GM12873 (cell line): ENCODE measurements at regions not wholly inside any gene's neighbourhood (a gene's known extent, or its start where the extent isn't known, plus 50 kb on each side); places are given as distances from the start of the nearest gene placed in this dataset.

Source experiments
- TF ChIP-seq, protein P1 (sequence below): IDR thresholded peaks from 2 replicates; pipeline ENCODE4 v1.5.1; 2012; ENCODE audit warnings: low read depth, mild to moderate bottlenecking, moderate library complexity, low read length, control low read depth; ENCODE audit not compliant: insufficient read depth; ENCODE audit errors: missing control alignments

DNA sequence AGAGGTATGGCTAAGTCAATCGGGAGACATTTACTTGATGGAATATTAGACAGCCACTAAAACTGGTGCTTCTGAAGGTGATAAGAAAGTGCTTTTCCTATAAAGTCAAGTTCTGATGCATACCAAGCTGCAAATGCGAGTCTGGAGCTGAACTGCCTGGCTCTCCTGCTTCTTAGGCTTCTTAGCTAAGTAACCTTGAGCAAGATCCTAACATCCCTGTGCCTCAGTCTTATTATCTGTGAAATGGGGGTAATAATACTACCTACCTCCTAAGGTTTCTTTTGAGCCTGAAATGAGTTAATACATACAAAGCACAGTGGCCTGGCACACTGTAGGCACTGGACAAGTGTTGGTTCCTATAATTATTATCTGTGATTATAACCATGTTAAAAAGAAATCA, 64.5 kb downstream of the ZIC5 start:
- TF ChIP-seq, protein P1, sequence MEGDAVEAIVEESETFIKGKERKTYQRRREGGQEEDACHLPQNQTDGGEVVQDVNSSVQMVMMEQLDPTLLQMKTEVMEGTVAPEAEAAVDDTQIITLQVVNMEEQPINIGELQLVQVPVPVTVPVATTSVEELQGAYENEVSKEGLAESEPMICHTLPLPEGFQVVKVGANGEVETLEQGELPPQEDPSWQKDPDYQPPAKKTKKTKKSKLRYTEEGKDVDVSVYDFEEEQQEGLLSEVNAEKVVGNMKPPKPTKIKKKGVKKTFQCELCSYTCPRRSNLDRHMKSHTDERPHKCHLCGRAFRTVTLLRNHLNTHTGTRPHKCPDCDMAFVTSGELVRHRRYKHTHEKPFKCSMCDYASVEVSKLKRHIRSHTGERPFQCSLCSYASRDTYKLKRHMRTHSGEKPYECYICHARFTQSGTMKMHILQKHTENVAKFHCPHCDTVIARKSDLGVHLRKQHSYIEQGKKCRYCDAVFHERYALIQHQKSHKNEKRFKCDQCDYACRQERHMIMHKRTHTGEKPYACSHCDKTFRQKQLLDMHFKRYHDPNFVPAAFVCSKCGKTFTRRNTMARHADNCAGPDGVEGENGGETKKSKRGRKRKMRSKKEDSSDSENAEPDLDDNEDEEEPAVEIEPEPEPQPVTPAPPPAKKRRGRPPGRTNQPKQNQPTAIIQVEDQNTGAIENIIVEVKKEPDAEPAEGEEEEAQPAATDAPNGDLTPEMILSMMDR: no peak

GRCh38 chr13:99905814-99906213, 65.8 kb downstream of the ZIC5 start:
- TF ChIP-seq, protein P1: no peak

DNA sequence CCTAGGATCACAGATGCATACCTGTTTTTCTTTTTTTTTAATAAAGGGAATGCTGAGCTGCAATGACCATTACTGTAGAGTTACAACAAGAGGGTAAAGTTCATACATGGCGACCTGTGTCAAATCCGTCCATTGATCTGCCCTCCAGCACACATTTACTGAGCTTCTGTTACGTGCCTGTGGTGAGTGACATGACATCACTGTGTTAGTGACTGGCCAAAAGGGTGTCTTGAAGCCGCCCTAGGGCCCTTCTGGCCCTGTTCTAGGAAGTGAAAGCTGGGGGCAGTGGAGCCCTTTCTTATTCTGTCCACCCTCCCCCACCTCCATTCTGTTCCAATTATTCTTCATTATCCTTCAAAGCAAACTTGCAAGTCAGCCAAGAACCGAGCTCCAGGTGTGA, 66.3 kb downstream of the ZIC5 start:
- TF ChIP-seq, protein P1: no peak

DNA sequence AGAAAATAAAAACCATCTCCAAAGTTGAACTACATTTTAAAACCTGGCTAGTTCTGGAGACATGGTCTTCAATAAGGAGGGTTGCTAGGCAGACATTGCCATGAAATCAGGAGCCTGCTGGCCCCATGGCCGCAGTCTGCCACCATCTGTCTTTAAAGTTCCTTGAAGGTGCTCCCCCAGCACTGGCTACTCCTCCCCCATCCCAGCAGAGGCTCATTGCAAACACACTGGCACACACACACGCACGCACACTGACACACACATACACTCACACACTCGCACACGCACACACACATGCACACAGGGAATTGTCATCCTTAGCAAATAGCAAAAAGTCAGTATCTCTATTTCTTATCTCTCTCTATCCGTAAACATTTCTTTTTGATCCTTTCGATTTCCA, 68.4 kb downstream of the ZIC5 start:
- TF ChIP-seq, protein P1: no peak

DNA sequence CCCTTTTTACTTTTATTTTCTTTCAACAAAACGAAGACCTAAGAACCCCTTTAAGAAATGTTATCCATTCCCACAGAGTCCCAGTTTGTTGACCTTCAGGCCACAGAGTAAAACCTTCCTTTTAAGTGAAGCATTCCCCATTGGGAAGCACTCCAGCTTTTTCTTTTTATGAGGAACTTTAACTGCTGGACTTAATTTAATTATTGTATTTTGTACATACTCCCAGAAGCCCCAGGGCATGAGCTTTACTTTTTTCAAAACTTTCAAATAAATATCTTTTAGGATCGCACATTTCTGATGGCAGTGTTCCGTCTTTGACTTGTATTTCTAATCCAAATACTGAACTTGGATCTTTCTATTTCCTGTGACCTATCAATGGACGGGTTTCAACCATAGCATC, 68.9 kb downstream of the ZIC5 start:
- TF ChIP-seq, protein P1: no peak

DNA sequence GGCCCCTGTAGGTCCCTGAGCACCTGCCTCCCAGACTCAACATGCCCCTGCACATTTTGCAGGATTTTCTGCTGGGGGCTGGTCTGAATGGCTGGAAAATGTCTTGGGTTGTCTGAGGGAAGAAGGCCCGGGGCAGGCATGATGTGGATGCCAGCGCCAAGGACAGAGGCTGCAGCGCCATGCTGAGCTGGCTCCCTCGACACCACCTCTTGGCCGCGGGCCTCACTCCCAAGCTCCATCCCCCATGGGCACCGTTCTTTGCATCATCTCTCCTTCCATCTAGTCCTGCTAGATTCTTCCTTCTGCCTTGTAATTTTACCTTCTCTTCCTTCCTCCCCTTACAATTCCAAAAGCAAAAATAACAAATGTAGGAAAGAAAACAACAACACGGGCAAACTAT, 70.6 kb downstream of the ZIC5 start:
- TF ChIP-seq, protein P1: no peak

- TF ChIP-seq, protein P1: no peak
Observed at GRCh38 chr13:99898421-99898820, 73.1 kb downstream of the ZIC5 start.
